Psoas muscle (tissue), 7 donors: ENCODE measurements at regions not wholly inside any gene's neighbourhood (a gene's known extent, or its start where the extent isn't known, plus 50 kb on each side); places are given as distances from the start of the nearest gene placed in this dataset.

Source experiments
- ATAC-seq, 4 donors: fragments of 200-7000 bp; cut with Tn5 transposase; one replicate each; pipeline ENCODE4 v1.9.1; 2020; ENCODE audit warnings: moderate library complexity in 3 of 4, mild to moderate bottlenecking in 2 of 4
- DNase-seq, 2 donors: peaks; one replicate each; pipeline ENCODE4 v3.0.0-alpha.2; 2020
- H3K27ac ChIP-seq: fragments of 200-600 bp; one replicate; pipeline ENCODE4 v1.8.0; 2022
- H3K27me3 ChIP-seq, 3 donors: fragments of 200-600 bp in 1 of 3; one replicate each; pipeline versions ENCODE4 v1.6.1 to v1.8.0; 2013 to 2022; ENCODE audit warnings: low read length in 2 of 3, mild to moderate bottlenecking in 2 of 3, moderate library complexity in 1 of 3; ENCODE audit not compliant: insufficient read depth in 3 of 3
- H3K36me3 ChIP-seq, 2 donors: fragments of 200-600 bp in 1 of 2; one replicate each; pipeline versions ENCODE4 v1.6.1 to v1.8.0; 2013 to 2022; ENCODE audit warnings: low read depth in 1 of 2, mild to moderate bottlenecking in 1 of 2, moderate library complexity in 1 of 2; ENCODE audit not compliant: insufficient read depth in 1 of 2
- H3K4me1 ChIP-seq: fragments of 200-600 bp; one replicate; pipeline ENCODE4 v1.8.0; 2022
- H3K4me3 ChIP-seq: fragments of 200-600 bp; one replicate; pipeline ENCODE4 v1.8.0; 2022; ENCODE audit warnings: mild to moderate bottlenecking
- H3K9me3 ChIP-seq: fragments of 200-600 bp; one replicate; pipeline ENCODE4 v1.8.0; 2022
- WGBS, 3 donors: extraction: QIAGEN DNeasy Blood & Tissue Kit; methylation state at CpG; one replicate each; pipeline versions ENCODE4 v1.1.6 to v1.1.7; 2013; 5-methylcytosine and 5-hydroxymethylcytosine counted together
- intact Hi-C, 2 donors: fragments of 100-400 bp; cut with DNase I; formaldehyde crosslinking; loops; one replicate each; pipeline versions ENCODE4 v1.11.0 to v1.14.2; 2022
- TF ChIP-seq, protein P1 (sequence below): fragments of 200-600 bp; IDR thresholded peaks from one replicate; pipeline ENCODE4 v1.8.0; 2022; ENCODE audit warnings: antibody characterized with exemption
- donor health status: healthy with polysubstance abuse.
- donor health status: DM: no; HTN: no; CAD: no; lungs with moderate emphysema.
- donor health status: Bipolar disorder and iron deficiency.
- donor health status: healthy.
- donor health status: DM: yes; HTN: yes; CAD: no.
- donor health status: DM: no; HTN: no; CAD: no.
- donor health status: DM: yes; HTN: yes; CAD: no.

DNA sequence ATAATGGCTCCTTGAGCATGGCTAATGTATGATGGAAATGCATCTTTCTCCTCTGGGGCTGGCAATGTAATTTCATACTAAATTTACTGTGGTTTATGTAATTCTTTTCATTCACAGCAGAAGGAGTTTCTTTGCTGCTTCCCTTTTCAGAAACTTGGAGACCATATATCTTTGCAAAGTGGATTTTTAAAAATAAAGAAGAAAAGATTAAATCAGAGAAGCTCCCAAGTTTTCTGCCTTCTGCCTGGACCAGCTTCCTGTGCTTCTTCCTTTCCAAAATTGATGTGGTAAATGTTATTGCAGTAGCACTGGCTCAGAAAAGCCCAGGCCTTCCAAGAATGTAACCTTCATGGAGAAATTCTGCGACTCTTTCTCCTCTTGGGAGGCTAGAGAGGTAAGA lies 300.1 kb upstream of the NCAM1 start:
- no peak overlapping the region for H3K4me3 ChIP-seq
- no peaks in the 10 kb centered on the region for H3K36me3 ChIP-seq
- H3K4me1 ChIP-seq = peaks cover 18% of the 10 kb centered on the region
- H3K27me3 ChIP-seq = no peaks in the 10 kb centered on the region
- TF ChIP-seq, protein P1, sequence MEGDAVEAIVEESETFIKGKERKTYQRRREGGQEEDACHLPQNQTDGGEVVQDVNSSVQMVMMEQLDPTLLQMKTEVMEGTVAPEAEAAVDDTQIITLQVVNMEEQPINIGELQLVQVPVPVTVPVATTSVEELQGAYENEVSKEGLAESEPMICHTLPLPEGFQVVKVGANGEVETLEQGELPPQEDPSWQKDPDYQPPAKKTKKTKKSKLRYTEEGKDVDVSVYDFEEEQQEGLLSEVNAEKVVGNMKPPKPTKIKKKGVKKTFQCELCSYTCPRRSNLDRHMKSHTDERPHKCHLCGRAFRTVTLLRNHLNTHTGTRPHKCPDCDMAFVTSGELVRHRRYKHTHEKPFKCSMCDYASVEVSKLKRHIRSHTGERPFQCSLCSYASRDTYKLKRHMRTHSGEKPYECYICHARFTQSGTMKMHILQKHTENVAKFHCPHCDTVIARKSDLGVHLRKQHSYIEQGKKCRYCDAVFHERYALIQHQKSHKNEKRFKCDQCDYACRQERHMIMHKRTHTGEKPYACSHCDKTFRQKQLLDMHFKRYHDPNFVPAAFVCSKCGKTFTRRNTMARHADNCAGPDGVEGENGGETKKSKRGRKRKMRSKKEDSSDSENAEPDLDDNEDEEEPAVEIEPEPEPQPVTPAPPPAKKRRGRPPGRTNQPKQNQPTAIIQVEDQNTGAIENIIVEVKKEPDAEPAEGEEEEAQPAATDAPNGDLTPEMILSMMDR = no peak
- H3K9me3 ChIP-seq = no peaks in the 10 kb centered on the region
- no peak for ATAC-seq
- no peak overlapping the region for H3K27ac ChIP-seq
- intact Hi-C loops = no loop called here
- DNase-seq = no peak
- WGBS, 3 donors = 76 to 100% (median 96%) methylated on average over 1 of the region's 1 CpG

DNA sequence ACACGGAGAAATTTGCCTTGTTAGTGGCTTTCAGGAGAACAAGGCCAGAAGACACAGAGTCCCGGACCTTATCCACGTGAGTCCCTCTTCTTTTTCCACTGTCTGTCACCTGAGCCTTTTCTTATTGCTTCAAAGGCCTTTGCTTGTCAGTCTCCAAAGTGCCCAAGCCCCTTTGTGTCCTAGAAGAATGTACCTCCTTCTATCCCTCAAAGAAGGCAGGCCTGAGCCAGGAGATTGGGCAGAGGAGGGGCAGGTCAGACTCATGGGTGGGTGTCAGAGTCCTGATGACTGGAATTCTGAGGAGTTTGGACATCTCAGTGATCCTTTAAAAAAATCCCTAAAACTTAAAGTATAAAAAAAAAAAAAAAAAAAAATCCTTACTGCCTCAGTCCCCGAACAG lies 299.6 kb upstream of the NCAM1 start:
- DNase-seq (no peak), ATAC-seq (no peak)
- H3K36me3 ChIP-seq = no peaks in the 10 kb centered on the region
- intact Hi-C loops = no loop called here
- TF ChIP-seq, protein P1 = no peak
- H3K4me1 ChIP-seq = peaks cover 14% of the 10 kb centered on the region
- no peaks in the 10 kb centered on the region for H3K9me3 ChIP-seq
- H3K27me3 ChIP-seq = no peaks in the 10 kb centered on the region
- no peak overlapping the region for H3K4me3 ChIP-seq
- H3K27ac ChIP-seq = no peak overlapping the region
- whole genome bisulfite sequencing, 3 donors = 93 to 99% (median 94%) methylated on average over 4 of the region's 4 CpGs

GRCh38 chr11:112662554-112662953 lies 298.7 kb upstream of the NCAM1 start:
- peaks cover 5% of the 10 kb centered on the region for H3K4me1 ChIP-seq
- H3K27ac ChIP-seq = no peak overlapping the region
- TF ChIP-seq, protein P1 = no peak
- no peaks in the 10 kb centered on the region for H3K9me3 ChIP-seq
- no peak for DNase-seq
- H3K36me3 ChIP-seq = no peaks in the 10 kb centered on the region
- intact Hi-C loops = no loop called here
- H3K27me3 ChIP-seq = no peaks in the 10 kb centered on the region
- WGBS, 3 donors = 88 to 94% (median 89%) methylated on average over 2 of the region's 2 CpGs
- no peak overlapping the region for H3K4me3 ChIP-seq
- ATAC-seq = no peak

GRCh38 chr11:112663947-112664634 lies 297.1 kb upstream of the NCAM1 start:
- Histone ChIP-seq H3K4me1 (no peaks in the 10 kb centered on the region), H3K36me3 (no peaks in the 10 kb centered on the region), H3K4me3 (no peak overlapping the region), H3K27ac (no peak overlapping the region), H3K9me3 (no peaks in the 10 kb centered on the region), H3K27me3 (no peaks in the 10 kb centered on the region)
- 87 to 91% (median 88%) methylated on average over 4 of the region's 4 CpGs for WGBS, 3 donors
- no peak for DNase-seq
- ATAC-seq = no peak
- TF ChIP-seq, protein P1 = no peak
- intact Hi-C loops = no loop called here

DNA sequence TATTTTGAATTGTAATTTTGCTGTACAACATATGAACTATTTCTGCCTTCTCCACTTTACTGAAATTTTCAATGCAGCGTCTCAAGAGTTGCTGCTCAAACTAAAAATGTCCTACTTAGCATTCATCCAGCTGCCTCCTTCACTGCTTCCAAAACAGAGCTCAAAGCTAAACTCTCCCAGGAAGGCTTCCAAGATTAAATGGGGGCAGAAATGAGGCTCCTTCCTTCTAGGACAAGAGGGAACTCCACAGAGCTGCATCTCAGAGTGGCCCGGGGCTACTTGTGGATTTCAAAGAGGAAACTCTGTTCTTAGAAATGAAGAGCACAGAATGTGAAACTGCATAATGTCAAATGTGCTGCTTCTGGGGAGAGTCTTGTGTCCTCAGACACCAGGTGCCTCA lies 295.9 kb upstream of the NCAM1 start:
- H3K4me1 ChIP-seq = no peaks in the 10 kb centered on the region
- no peak overlapping the region for H3K27ac ChIP-seq
- 34 to 51% (median 50%) methylated on average over 2 of the region's 2 CpGs for WGBS, 3 donors
- no peaks in the 10 kb centered on the region for H3K9me3 ChIP-seq
- no peaks in the 10 kb centered on the region for H3K36me3 ChIP-seq
- ATAC-seq = no peak
- intact Hi-C loops = no loop called here
- no peak for DNase-seq
- H3K4me3 ChIP-seq = no peak overlapping the region
- H3K27me3 ChIP-seq = no peaks in the 10 kb centered on the region
- TF ChIP-seq, protein P1 = no peak
